Tibial nerve (tissue), 4 donors: ENCODE measurements at regions not wholly inside any gene's neighbourhood (a gene's known extent, or its start where the extent isn't known, plus 50 kb on each side); places are given as distances from the start of the nearest gene placed in this dataset.

Source experiments
- DNase-seq, 2 donors: peaks; one replicate each; pipeline ENCODE4 v3.0.0-alpha.2; 2019; ENCODE audit warnings: low spot score in 2 of 2
- H3K27ac ChIP-seq, 4 donors: fragments of 200-600 bp; sonication (generic) in 3 of 4; one replicate each; pipeline ENCODE4 v1.5.1; 2017 to 2019; ENCODE audit warnings: mild to moderate bottlenecking in 1 of 4
- H3K27me3 ChIP-seq, 2 donors: fragments of 200-600 bp; sonication (generic) in 1 of 2; one replicate each; pipeline versions ENCODE4 v1.5.1 to v1.6.0; 2017 to 2019
- H3K36me3 ChIP-seq, 3 donors: fragments of 200-600 bp; sonication (generic); one replicate each; pipeline ENCODE4 v1.5.1; 2018 to 2019
- H3K4me1 ChIP-seq, 4 donors: fragments of 200-600 bp; sonication (generic) in 3 of 4; one replicate each; pipeline ENCODE4 v1.5.1; 2017 to 2019
- H3K4me3 ChIP-seq, 4 donors: fragments of 200-600 bp; sonication (generic) in 3 of 4; one replicate each; pipeline ENCODE4 v1.5.1; 2017 to 2019; ENCODE audit warnings: mild to moderate bottlenecking in 1 of 4, moderate library complexity in 1 of 4
- H3K9me3 ChIP-seq, 4 donors: fragments of 200-600 bp; sonication (generic) in 3 of 4; one replicate each; pipeline ENCODE4 v1.5.1; 2017 to 2019
- CTCF ChIP-seq, 5 experiments: fragments of 200-600 bp in 3 of 5; fragments of 450-650 bp in 2 of 5; sonication (generic) in 3 of 5; IDR thresholded peaks; one replicate each; pipeline ENCODE4 v1.5.1; 2016 to 2019; ENCODE audit warnings: antibody characterized with exemption in 5 of 5, mild to moderate bottlenecking in 3 of 5, moderate library complexity in 2 of 5
- EP300 ChIP-seq, 2 donors: sonication (generic); formaldehyde crosslinking; IDR thresholded peaks; one replicate each; pipeline ENCODE4 v1.6.1; 2017; ENCODE audit warnings: antibody characterized with exemption in 2 of 2, mild to moderate bottlenecking in 1 of 2
- POLR2A ChIP-seq, 2 donors: fragments of 450-650 bp; IDR thresholded peaks; one replicate each; pipeline ENCODE4 v1.6.1; 2017; ENCODE audit warnings: antibody characterized with exemption in 2 of 2, mild to moderate bottlenecking in 2 of 2, moderate library complexity in 2 of 2
- WGBS, 2 donors: methylation state at CpG; one replicate each; pipeline ENCODE4 v1.1.5; 2018; 5-methylcytosine and 5-hydroxymethylcytosine counted together

- 82 to 86% methylated on average over 2 of the region's 2 CpGs for WGBS, 2 donors
- Histone ChIP-seq H3K4me3 (no peak overlapping the region), H3K36me3 (no peaks in the 10 kb centered on the region), H3K9me3 (no peaks in the 10 kb centered on the region), H3K4me1 (peaks cover 0 to 9% (median 0%) of the 10 kb centered on the region in 4 donors), H3K27me3 (no peaks in the 10 kb centered on the region), H3K27ac (no peak overlapping the region)
- DNase-seq: no peak
- TF ChIP-seq EP300 (IDR thresholded peaks at IDR 0.05): no peak
- no peak for TF ChIP-seq CTCF (IDR thresholded peaks at IDR 0.05)
- TF ChIP-seq POLR2A (IDR thresholded peaks at IDR 0.05): no peak
These were observed 456.7 kb downstream of the ZNF608 start for GRCh38 chr5:124289641-124290311.

- no peak overlapping the region for H3K27ac ChIP-seq
- no peaks in the 10 kb centered on the region for H3K27me3 ChIP-seq
- H3K36me3 ChIP-seq: no peaks in the 10 kb centered on the region
- no peaks in the 10 kb centered on the region for H3K9me3 ChIP-seq
- DNase-seq: no peak
- peaks cover 0 to 9% (median 0%) of the 10 kb centered on the region in 4 donors for H3K4me1 ChIP-seq
- TF ChIP-seq CTCF (IDR thresholded peaks at IDR 0.05) (no peak), EP300 (IDR thresholded peaks at IDR 0.05) (no peak), POLR2A (IDR thresholded peaks at IDR 0.05) (no peak)
- WGBS, 2 donors: 36 to 47% methylated on average over 4 of the region's 4 CpGs
- no peak overlapping the region for H3K4me3 ChIP-seq
These were observed 457.3 kb downstream of the ZNF608 start for GRCh38 chr5:124289130-124289529.

GRCh38 chr5:124287813-124288212 is 458.6 kb downstream of the ZNF608 start:
- Histone ChIP-seq H3K4me3 (no peak overlapping the region), H3K4me1 (peaks cover 0 to 9% (median 0%) of the 10 kb centered on the region in 4 donors), H3K27ac (no peak overlapping the region), H3K9me3 (no peaks in the 10 kb centered on the region), H3K36me3 (no peaks in the 10 kb centered on the region), H3K27me3 (no peaks in the 10 kb centered on the region)
- TF ChIP-seq CTCF (IDR thresholded peaks at IDR 0.05) (no peak), EP300 (IDR thresholded peaks at IDR 0.05) (no peak), POLR2A (IDR thresholded peaks at IDR 0.05) (no peak)
- DNase-seq: no peak
- WGBS, 2 donors: 93 to 97% methylated on average over 3 of the region's 3 CpGs

GRCh38 chr5:124285733-124286132 is 460.7 kb downstream of the ZNF608 start:
- Histone ChIP-seq H3K9me3 (no peaks in the 10 kb centered on the region), H3K27me3 (no peaks in the 10 kb centered on the region), H3K4me3 (no peak overlapping the region), H3K36me3 (no peaks in the 10 kb centered on the region), H3K27ac (no peak overlapping the region), H3K4me1 (peaks cover 0 to 9% (median 0%) of the 10 kb centered on the region in 4 donors)
- 71 to 85% methylated on average over 1 of the region's 1 CpG for WGBS, 2 donors
- TF ChIP-seq CTCF (IDR thresholded peaks at IDR 0.05): no peak
- no peak for TF ChIP-seq EP300 (IDR thresholded peaks at IDR 0.05)
- TF ChIP-seq POLR2A (IDR thresholded peaks at IDR 0.05): no peak
- no peak for DNase-seq

GRCh38 chr5:124285071-124285470 is 461.4 kb downstream of the ZNF608 start:
- Histone ChIP-seq H3K27me3 (no peaks in the 10 kb centered on the region), H3K36me3 (no peaks in the 10 kb centered on the region), H3K4me3 (no peak overlapping the region), H3K27ac (no peak overlapping the region), H3K4me1 (peaks cover 0 to 9% (median 0%) of the 10 kb centered on the region in 4 donors), H3K9me3 (no peaks in the 10 kb centered on the region)
- TF ChIP-seq POLR2A (IDR thresholded peaks at IDR 0.05): no peak
- TF ChIP-seq EP300 (IDR thresholded peaks at IDR 0.05): no peak
- TF ChIP-seq CTCF (IDR thresholded peaks at IDR 0.05): no peak
- DNase-seq: no peak
- WGBS, 2 donors: 65 to 75% methylated on average over 4 of the region's 4 CpGs
